Gastroesophageal sphincter (tissue), 4 donors: ENCODE measurements at regions not wholly inside any gene's neighbourhood (a gene's known extent, or its start where the extent isn't known, plus 50 kb on each side); places are given as distances from the start of the nearest gene placed in this dataset.
"Not testable (repeated sequence)": the region's sequence is repeated elsewhere in the genome, so short reads cannot be mapped to it uniquely, and the experiment has no call there.

Experiments used
- ATAC-seq: fragments of 150-250 bp; one replicate; pipeline ENCODE4 v1.9.1; 2016; ENCODE audit warnings: mild to moderate bottlenecking, moderate library complexity
- H3K27ac ChIP-seq, 4 donors: fragments of 200-600 bp; sonication (generic) in 3 of 4; 1 replicate in 3 of 4; 2 replicates in 1 of 4; pipeline ENCODE4 v1.5.1; 2016 to 2019
- H3K27me3 ChIP-seq: fragments of 200-600 bp; sonication (generic); one replicate; pipeline ENCODE4 v1.5.1; 2019
- H3K36me3 ChIP-seq, 2 donors: fragments of 200-600 bp; sonication (generic); one replicate each; pipeline ENCODE4 v1.5.1; 2019; ENCODE audit warnings: control low read depth in 1 of 2
- H3K4me1 ChIP-seq, 3 donors: fragments of 200-600 bp; sonication (generic); 1 replicate in 2 of 3; 2 replicates in 1 of 3; pipeline ENCODE4 v1.5.1; 2016 to 2019; ENCODE audit warnings: control low read depth in 2 of 3
- H3K4me3 ChIP-seq, 2 donors: fragments of 200-600 bp; sonication (generic); one replicate each; pipeline ENCODE4 v1.5.1; 2019; ENCODE audit warnings: mild to moderate bottlenecking in 1 of 2, moderate library complexity in 1 of 2
- H3K9me3 ChIP-seq, 3 donors: fragments of 200-600 bp; sonication (generic); one replicate each; pipeline ENCODE4 v1.5.1; 2017 to 2019; ENCODE audit warnings: control low read depth in 2 of 3
- CTCF ChIP-seq, 4 experiments: fragments of 200-600 bp in 2 of 4; fragments of 450-650 bp in 2 of 4; sonication (generic) in 1 of 4; IDR thresholded peaks; one replicate each; pipeline ENCODE4 v1.5.1; 2017 to 2019; ENCODE audit warnings: antibody characterized with exemption in 4 of 4, mild to moderate bottlenecking in 2 of 4, moderate library complexity in 2 of 4
- EP300 ChIP-seq: sonication (generic); formaldehyde crosslinking; IDR thresholded peaks from one replicate; pipeline ENCODE4 v1.6.1; 2017; ENCODE audit warnings: antibody characterized with exemption, mild to moderate bottlenecking
- POLR2A ChIP-seq, 2 donors: fragments of 450-650 bp; IDR thresholded peaks; one replicate each; pipeline ENCODE4 v1.6.1; 2017; ENCODE audit warnings: antibody characterized with exemption in 2 of 2, mild to moderate bottlenecking in 2 of 2, moderate library complexity in 1 of 2
- POLR2AphosphoS5 ChIP-seq: sonication (generic); formaldehyde crosslinking; IDR thresholded peaks from one replicate; pipeline ENCODE4 v1.6.1; 2017; ENCODE audit warnings: antibody characterized with exemption
- WGBS, 2 donors: methylation state at CpG; one replicate each; pipeline ENCODE4 v1.1.5; 2018; ENCODE audit warnings: low coverage in 1 of 2; 5-methylcytosine and 5-hydroxymethylcytosine counted together

GRCh38 chr21:38114717-38115333, 142.0 kb upstream of the KCNJ15 start:
- H3K4me1 ChIP-seq: no peaks in the 10 kb centered on the region
- ATAC-seq: no peak
- no peak for TF ChIP-seq EP300
- TF ChIP-seq CTCF (IDR thresholded peaks at IDR 0.05): no peak
- no peak for TF ChIP-seq POLR2A (IDR thresholded peaks at IDR 0.05)
- no peak for TF ChIP-seq POLR2AphosphoS5
- no peaks in the 10 kb centered on the region for H3K9me3 ChIP-seq
- no peaks in the 10 kb centered on the region for H3K36me3 ChIP-seq
- WGBS, 2 donors: 100% methylated on average over 2 of the region's 2 CpGs
- no peak overlapping the region for H3K27ac ChIP-seq
- H3K27me3 ChIP-seq: peaks cover 5% of the 10 kb centered on the region
- no peak overlapping the region for H3K4me3 ChIP-seq

- H3K4me1 ChIP-seq: no peaks in the 10 kb centered on the region
- no peak overlapping the region for H3K4me3 ChIP-seq
- TF ChIP-seq EP300 (no peak), POLR2A (IDR thresholded peaks at IDR 0.05) (no peak), POLR2AphosphoS5 (no peak), CTCF (IDR thresholded peaks at IDR 0.05) (no peak)
- H3K27me3 ChIP-seq: peaks cover 5% of the 10 kb centered on the region
- ATAC-seq: no peak
- 94 to 97% methylated on average over 3 of the region's 3 CpGs for WGBS, 2 donors
- no peaks in the 10 kb centered on the region for H3K9me3 ChIP-seq
- H3K36me3 ChIP-seq: no peaks in the 10 kb centered on the region
- no peak overlapping the region for H3K27ac ChIP-seq
These were observed 140.9 kb upstream of the KCNJ15 start for GRCh38 chr21:38115870-38116269.

GRCh38 chr21:38119793-38120192, 137.0 kb upstream of the KCNJ15 start:
- 90 to 91% methylated on average over 4 of the region's 4 CpGs for WGBS, 2 donors
- Histone ChIP-seq H3K4me3 (no peak overlapping the region), H3K27me3 (peaks cover 5% of the 10 kb centered on the region), H3K4me1 (no peaks in the 10 kb centered on the region), H3K36me3 (no peaks in the 10 kb centered on the region), H3K9me3 (no peaks in the 10 kb centered on the region), H3K27ac (no peak overlapping the region)
- TF ChIP-seq POLR2AphosphoS5: no peak
- ATAC-seq: no peak

- 86 to 100% methylated on average over 1 to 2 of the region's 6 CpGs for WGBS, 2 donors
- H3K27ac ChIP-seq, H3K4me3 ChIP-seq, H3K36me3 ChIP-seq, H3K4me1 ChIP-seq, H3K9me3 ChIP-seq, ATAC-seq, H3K27me3 ChIP-seq: not testable (repeated sequence)
These were observed 136.2 kb upstream of the KCNJ15 start for GRCh38 chr21:38120679-38120983.

- Histone ChIP-seq H3K27ac (no peak overlapping the region), H3K4me3 (no peak overlapping the region), H3K4me1 (no peaks in the 10 kb centered on the region), H3K27me3 (peaks cover 6% of the 10 kb centered on the region), H3K9me3 (no peaks in the 10 kb centered on the region), H3K36me3 (no peaks in the 10 kb centered on the region)
- WGBS, 2 donors: 89 to 90% methylated on average over 21 to 29 of the region's 32 CpGs
- no peak for TF ChIP-seq POLR2A (IDR thresholded peaks at IDR 0.05)
- TF ChIP-seq CTCF (IDR thresholded peaks at IDR 0.05): no peak
- TF ChIP-seq POLR2AphosphoS5: no peak
- no peak for TF ChIP-seq EP300
- no peak for ATAC-seq
These were observed 135.6 kb upstream of the KCNJ15 start for GRCh38 chr21:38120984-38121855.
